ENCODE measurements at regions not wholly inside any gene's neighbourhood (a gene's known extent, or its start where the extent isn't known, plus 50 kb on each side); places are given as distances from the start of the nearest gene placed in this dataset.
"Not testable (repeated sequence)": the region's sequence is repeated elsewhere in the genome, so short reads cannot be mapped to it uniquely, and the experiment has no call there.

GRCh38 chr16:66175636-66176035 lies 190.9 kb upstream of the CDH5 start:
- Histone ChIP-seq H3K4me1 (ENCODE audit: control insufficient read depth, low read depth, low read length) (no peaks in the 10 kb centered on the region), H3K9me3 (ENCODE audit: control insufficient read depth, low read depth, low read length) (no peaks in the 10 kb centered on the region), H3K27ac (ENCODE audit: low read length) (no peak overlapping the region), H3K36me3 (ENCODE audit: control insufficient read depth, low read depth, low read length) (no peaks in the 10 kb centered on the region), H3K4me3 (ENCODE audit: low read length) (no peak overlapping the region), H3K9ac (ENCODE audit: low read length) (no peak overlapping the region), H3K27me3 (ENCODE audit: control insufficient read depth, insufficient read depth, low read length) (no peaks in the 10 kb centered on the region)

GRCh38 chr16:66175058-66175457 lies 191.4 kb upstream of the CDH5 start:
- Histone ChIP-seq H3K4me1 (ENCODE audit: control insufficient read depth, low read depth, low read length) (no peaks in the 10 kb centered on the region), H3K27me3 (ENCODE audit: control insufficient read depth, insufficient read depth, low read length) (no peaks in the 10 kb centered on the region), H3K27ac (ENCODE audit: low read length) (no peak overlapping the region), H3K4me3 (ENCODE audit: low read length) (no peak overlapping the region), H3K9me3 (ENCODE audit: control insufficient read depth, low read depth, low read length) (no peaks in the 10 kb centered on the region), H3K9ac (ENCODE audit: low read length) (no peak overlapping the region), H3K36me3 (ENCODE audit: control insufficient read depth, low read depth, low read length) (no peaks in the 10 kb centered on the region)

GRCh38 chr16:66173796-66174195 lies 192.7 kb upstream of the CDH5 start:
- H3K36me3 ChIP-seq (ENCODE audit: control insufficient read depth, low read depth, low read length); H3K27ac ChIP-seq (ENCODE audit: low read length); H3K9me3 ChIP-seq (ENCODE audit: control insufficient read depth, low read depth, low read length); H3K4me1 ChIP-seq (ENCODE audit: control insufficient read depth, low read depth, low read length); H3K4me3 ChIP-seq (ENCODE audit: low read length); H3K27me3 ChIP-seq (ENCODE audit: control insufficient read depth, insufficient read depth, low read length); H3K9ac ChIP-seq (ENCODE audit: low read length): not testable (repeated sequence)

GRCh38 chr16:66173181-66173580 lies 193.3 kb upstream of the CDH5 start:
- H3K27ac ChIP-seq (ENCODE audit: low read length); H3K4me3 ChIP-seq (ENCODE audit: low read length); H3K9ac ChIP-seq (ENCODE audit: low read length); H3K4me1 ChIP-seq (ENCODE audit: control insufficient read depth, low read depth, low read length); H3K27me3 ChIP-seq (ENCODE audit: control insufficient read depth, insufficient read depth, low read length); H3K9me3 ChIP-seq (ENCODE audit: control insufficient read depth, low read depth, low read length); H3K36me3 ChIP-seq (ENCODE audit: control insufficient read depth, low read depth, low read length): not testable (repeated sequence)

GRCh38 chr16:66172463-66172862 lies 194.0 kb upstream of the CDH5 start:
- Histone ChIP-seq H3K4me1 (ENCODE audit: control insufficient read depth, low read depth, low read length) (no peaks in the 10 kb centered on the region), H3K9me3 (ENCODE audit: control insufficient read depth, low read depth, low read length) (no peaks in the 10 kb centered on the region), H3K27ac (ENCODE audit: low read length) (no peak overlapping the region), H3K27me3 (ENCODE audit: control insufficient read depth, insufficient read depth, low read length) (no peaks in the 10 kb centered on the region), H3K36me3 (ENCODE audit: control insufficient read depth, low read depth, low read length) (no peaks in the 10 kb centered on the region), H3K4me3 (ENCODE audit: low read length) (no peak overlapping the region), H3K9ac (ENCODE audit: low read length) (no peak overlapping the region)

GRCh38 chr16:66171578-66171977 lies 194.9 kb upstream of the CDH5 start:
- no peak overlapping the region for H3K4me3 ChIP-seq (ENCODE audit: low read length)
- H3K27me3 ChIP-seq (ENCODE audit: control insufficient read depth, insufficient read depth, low read length): no peaks in the 10 kb centered on the region
- no peak overlapping the region for H3K27ac ChIP-seq (ENCODE audit: low read length)
- no peak overlapping the region for H3K9ac ChIP-seq (ENCODE audit: low read length)
- no peaks in the 10 kb centered on the region for H3K4me1 ChIP-seq (ENCODE audit: control insufficient read depth, low read depth, low read length)
- no peaks in the 10 kb centered on the region for H3K9me3 ChIP-seq (ENCODE audit: control insufficient read depth, low read depth, low read length)
- H3K36me3 ChIP-seq (ENCODE audit: control insufficient read depth, low read depth, low read length): no peaks in the 10 kb centered on the region

GRCh38 chr16:66170989-66171388 lies 195.5 kb upstream of the CDH5 start:
- Histone ChIP-seq H3K27ac (ENCODE audit: low read length) (no peak overlapping the region), H3K9ac (ENCODE audit: low read length) (no peak overlapping the region), H3K36me3 (ENCODE audit: control insufficient read depth, low read depth, low read length) (no peaks in the 10 kb centered on the region), H3K4me1 (ENCODE audit: control insufficient read depth, low read depth, low read length) (no peaks in the 10 kb centered on the region), H3K27me3 (ENCODE audit: control insufficient read depth, insufficient read depth, low read length) (no peaks in the 10 kb centered on the region), H3K4me3 (ENCODE audit: low read length) (no peak overlapping the region), H3K9me3 (ENCODE audit: control insufficient read depth, low read depth, low read length) (no peaks in the 10 kb centered on the region)

- no peak overlapping the region for H3K9ac ChIP-seq (ENCODE audit: low read length)
- no peaks in the 10 kb centered on the region for H3K27me3 ChIP-seq (ENCODE audit: control insufficient read depth, insufficient read depth, low read length)
- H3K4me3 ChIP-seq (ENCODE audit: low read length): no peak overlapping the region
- no peaks in the 10 kb centered on the region for H3K9me3 ChIP-seq (ENCODE audit: control insufficient read depth, low read depth, low read length)
- H3K27ac ChIP-seq (ENCODE audit: low read length): no peak overlapping the region
- no peaks in the 10 kb centered on the region for H3K4me1 ChIP-seq (ENCODE audit: control insufficient read depth, low read depth, low read length)
- no peaks in the 10 kb centered on the region for H3K36me3 ChIP-seq (ENCODE audit: control insufficient read depth, low read depth, low read length)
Measured at GRCh38 chr16:66169817-66170216, 196.7 kb upstream of the CDH5 start.

- Histone ChIP-seq H3K27me3 (ENCODE audit: control insufficient read depth, insufficient read depth, low read length) (no peaks in the 10 kb centered on the region), H3K4me1 (ENCODE audit: control insufficient read depth, low read depth, low read length) (no peaks in the 10 kb centered on the region), H3K36me3 (ENCODE audit: control insufficient read depth, low read depth, low read length) (no peaks in the 10 kb centered on the region), H3K4me3 (ENCODE audit: low read length) (no peak overlapping the region), H3K27ac (ENCODE audit: low read length) (no peak overlapping the region), H3K9ac (ENCODE audit: low read length) (no peak overlapping the region), H3K9me3 (ENCODE audit: control insufficient read depth, low read depth, low read length) (no peaks in the 10 kb centered on the region)
Measured at GRCh38 chr16:66168777-66169176, 197.7 kb upstream of the CDH5 start.

- Histone ChIP-seq H3K27me3 (ENCODE audit: control insufficient read depth, insufficient read depth, low read length) (no peaks in the 10 kb centered on the region), H3K4me3 (ENCODE audit: low read length) (no peak overlapping the region), H3K27ac (ENCODE audit: low read length) (no peak overlapping the region), H3K36me3 (ENCODE audit: control insufficient read depth, low read depth, low read length) (no peaks in the 10 kb centered on the region), H3K9ac (ENCODE audit: low read length) (no peak overlapping the region), H3K4me1 (ENCODE audit: control insufficient read depth, low read depth, low read length) (no peaks in the 10 kb centered on the region), H3K9me3 (ENCODE audit: control insufficient read depth, low read depth, low read length) (no peaks in the 10 kb centered on the region)
Measured at GRCh38 chr16:66167564-66168291, 198.8 kb upstream of the CDH5 start.

GRCh38 chr16:66166490-66166889 lies 200.0 kb upstream of the CDH5 start:
- no peak overlapping the region for H3K4me3 ChIP-seq (ENCODE audit: low read length)
- H3K4me1 ChIP-seq (ENCODE audit: control insufficient read depth, low read depth, low read length): no peaks in the 10 kb centered on the region
- H3K9me3 ChIP-seq (ENCODE audit: control insufficient read depth, low read depth, low read length): no peaks in the 10 kb centered on the region
- no peaks in the 10 kb centered on the region for H3K27me3 ChIP-seq (ENCODE audit: control insufficient read depth, insufficient read depth, low read length)
- no peak overlapping the region for H3K9ac ChIP-seq (ENCODE audit: low read length)
- H3K27ac ChIP-seq (ENCODE audit: low read length): no peak overlapping the region
- H3K36me3 ChIP-seq (ENCODE audit: control insufficient read depth, low read depth, low read length): no peaks in the 10 kb centered on the region

- H3K4me3 ChIP-seq (ENCODE audit: low read length): no peak overlapping the region
- no peaks in the 10 kb centered on the region for H3K36me3 ChIP-seq (ENCODE audit: control insufficient read depth, low read depth, low read length)
- no peaks in the 10 kb centered on the region for H3K27me3 ChIP-seq (ENCODE audit: control insufficient read depth, insufficient read depth, low read length)
- no peak overlapping the region for H3K27ac ChIP-seq (ENCODE audit: low read length)
- H3K4me1 ChIP-seq (ENCODE audit: control insufficient read depth, low read depth, low read length): no peaks in the 10 kb centered on the region
- no peak overlapping the region for H3K9ac ChIP-seq (ENCODE audit: low read length)
- H3K9me3 ChIP-seq (ENCODE audit: control insufficient read depth, low read depth, low read length): no peaks in the 10 kb centered on the region
Measured at GRCh38 chr16:66165879-66166278, 200.6 kb upstream of the CDH5 start.
